SK-N-SH treated with all-trans-retinoic acid at 6 μM for 48 hours (cell line): ENCODE measurements at regions not wholly inside any gene's neighbourhood (a gene's known extent, or its start where the extent isn't known, plus 50 kb on each side); places are given as distances from the start of the nearest gene placed in this dataset.

Experiments
- CSRNP3 ChIP-seq: fragments of 250-450 bp; sonication (Bioruptor Pico); IDR thresholded peaks from 2 replicates; pipeline ENCODE4 v1.5.1; 2021; ENCODE audit warnings: mild to moderate bottlenecking, moderate library complexity
- GLIS3 ChIP-seq: fragments of 250-450 bp; sonication (Bioruptor Pico); IDR thresholded peaks from 2 replicates; pipeline ENCODE4 v1.5.0; 2020; ENCODE audit warnings: mild to moderate bottlenecking, moderate library complexity
- ISL1 ChIP-seq: fragments of 250-450 bp; sonication (Bioruptor Pico); IDR thresholded peaks from 2 replicates; pipeline ENCODE4 v2.1.2; 2022; ENCODE audit warnings: mild to moderate bottlenecking, moderate library complexity
- PATZ1 ChIP-seq: fragments of 250-450 bp; sonication (Bioruptor Pico); IDR thresholded peaks from 2 replicates; pipeline ENCODE4 v1.8.0; 2020; ENCODE audit warnings: mild to moderate bottlenecking, moderate library complexity, borderline replicate concordance
- POU6F1 ChIP-seq: fragments of 250-450 bp; sonication (Bioruptor Pico); IDR thresholded peaks from 2 replicates; pipeline ENCODE4 v1.8.0; 2021; ENCODE audit warnings: low read depth, mild to moderate bottlenecking, moderate library complexity, borderline replicate concordance
- PPARA ChIP-seq: fragments of 250-450 bp; sonication (Bioruptor Pico); IDR thresholded peaks from 2 replicates; pipeline ENCODE4 v1.5.0; 2020; ENCODE audit warnings: mild to moderate bottlenecking, borderline replicate concordance
- SNAI2 ChIP-seq: fragments of 250-450 bp; sonication (Bioruptor Pico); IDR thresholded peaks from 2 replicates; pipeline ENCODE4 v1.5.0; 2020; ENCODE audit warnings: mild to moderate bottlenecking, moderate library complexity
- TOX ChIP-seq: fragments of 250-450 bp; sonication (Bioruptor Pico); IDR thresholded peaks from 2 replicates; pipeline ENCODE4 v1.8.0; 2021; ENCODE audit warnings: mild to moderate bottlenecking, moderate library complexity, borderline replicate concordance
- ZFP3 ChIP-seq: fragments of 250-450 bp; sonication (Bioruptor Pico); IDR thresholded peaks from 2 replicates; pipeline ENCODE4 v1.5.0; 2020; ENCODE audit warnings: mild to moderate bottlenecking, moderate library complexity
- ZFP30 ChIP-seq: fragments of 450-650 bp; formaldehyde crosslinking; IDR thresholded peaks from 2 replicates; pipeline ENCODE4 v1.5.0; 2022; ENCODE audit warnings: mild to moderate bottlenecking, moderate library complexity
- ZNF70 ChIP-seq: fragments of 450-650 bp; formaldehyde crosslinking; IDR thresholded peaks from 2 replicates; pipeline ENCODE4 v1.5.0; 2020; ENCODE audit warnings: mild to moderate bottlenecking, moderate library complexity

- TF ChIP-seq PATZ1 (CRISPR knock-in tag): no peak
- no peak for TF ChIP-seq PPARA
- TF ChIP-seq ZFP30: no peak
- no peak for TF ChIP-seq TOX (CRISPR knock-in tag)
- no peak for TF ChIP-seq POU6F1
- TF ChIP-seq ZNF70 (CRISPR knock-in tag): no peak
- TF ChIP-seq ZFP3: no peak
- no peak for TF ChIP-seq SNAI2 (CRISPR knock-in tag)
- no peak for TF ChIP-seq CSRNP3
- TF ChIP-seq ISL1: no peak
- no peak for TF ChIP-seq GLIS3 (CRISPR knock-in tag)
These were observed 54.4 kb upstream of the LMX1B start for GRCh38 chr9:126559296-126559695.
